Lung (tissue), 11 donors: ENCODE measurements at regions not wholly inside any gene's neighbourhood (a gene's known extent, or its start where the extent isn't known, plus 50 kb on each side); places are given as distances from the start of the nearest gene placed in this dataset.

Experiments used
- ATAC-seq: fragments of 200-7000 bp; cut with Tn5 transposase; one replicate; pipeline ENCODE4 v1.9.1; 2020; ENCODE audit warnings: moderate number of reproducible peaks; ENCODE audit not compliant: insufficient read depth, low FRiP score
- DNase-seq, 3 donors: peaks; one replicate each; pipeline ENCODE4 v3.0.0-alpha.2; 2013 to 2017
- H3K27ac ChIP-seq, 2 donors: one replicate each; pipeline ENCODE4 v1.5.1; 2013; ENCODE audit warnings: mild to moderate bottlenecking in 2 of 2, moderate library complexity in 2 of 2, control low read depth in 1 of 2, inconsistent platforms in 1 of 2, low read depth in 1 of 2, low read length in 1 of 2
- H3K27me3 ChIP-seq, 3 donors: one replicate each; pipeline ENCODE4 v1.5.1; 2013; ENCODE audit warnings: low read length in 2 of 3; ENCODE audit not compliant: control insufficient read depth in 3 of 3, insufficient read depth in 3 of 3
- H3K36me3 ChIP-seq, 4 donors: one replicate each; pipeline ENCODE4 v1.5.1; 2013; ENCODE audit warnings: low read length in 4 of 4, mild to moderate bottlenecking in 1 of 4, moderate library complexity in 1 of 4; ENCODE audit not compliant: control insufficient read depth in 4 of 4, insufficient read depth in 4 of 4
- H3K4me1 ChIP-seq, 5 donors: one replicate each; pipeline ENCODE4 v1.5.1; 2013; ENCODE audit warnings: low read length in 5 of 5, mild to moderate bottlenecking in 2 of 5, moderate library complexity in 1 of 5; ENCODE audit not compliant: control insufficient read depth in 5 of 5, insufficient read depth in 5 of 5
- H3K4me3 ChIP-seq: one replicate; pipeline ENCODE4 v1.5.1; 2013; ENCODE audit warnings: mild to moderate bottlenecking, control low read depth, moderate library complexity
- H3K9ac ChIP-seq, 2 donors: one replicate each; pipeline ENCODE4 v1.5.1; 2013; ENCODE audit warnings: low read length in 2 of 2, control low read depth in 1 of 2; ENCODE audit not compliant: insufficient read depth in 1 of 2
- H3K9me3 ChIP-seq, 4 donors: one replicate each; pipeline ENCODE4 v1.5.1; 2013; ENCODE audit warnings: low read length in 3 of 4, mild to moderate bottlenecking in 1 of 4, moderate library complexity in 1 of 4; ENCODE audit not compliant: control insufficient read depth in 4 of 4, insufficient read depth in 3 of 4
- CTCF ChIP-seq: IDR thresholded peaks from 2 replicates; pipeline ENCODE4 v1.5.1; 2012; ENCODE audit warnings: mild to moderate bottlenecking; ENCODE audit errors: control extremely low read depth, extremely low read depth
- WGBS, 2 donors: extraction: QIAGEN DNeasy Blood & Tissue Kit; methylation state at CpG; one replicate each; pipeline ENCODE4 v1.1.7; 2013; 5-methylcytosine and 5-hydroxymethylcytosine counted together
- donor health status: control.
- donor health status: control.
- donor health status: Bipolar disorder and iron deficiency.
- donor health status: healthy.
- donor health status: DM: yes; HTN: yes; CAD: no.

- WGBS, 2 donors, result 80 to 97% methylated on average over 3 of the region's 3 CpGs
- H3K9ac ChIP-seq, result no peak overlapping the region
Measured at GRCh38 chr2:176584333-176584732, 315.1 kb downstream of the MTX2 start.

GRCh38 chr2:176585291-176585690 is 316.0 kb downstream of the MTX2 start:
- no peak for TF ChIP-seq CTCF
- H3K27me3 ChIP-seq, result no peaks in the 10 kb centered on the region
- DNase-seq (no peak), ATAC-seq (no peak)
- H3K9me3 ChIP-seq, result no peaks in the 10 kb centered on the region
- no peaks in the 10 kb centered on the region for H3K36me3 ChIP-seq
- H3K27ac ChIP-seq, result no peak overlapping the region
- H3K4me1 ChIP-seq, result peaks cover 0 to 9% (median 0%) of the 10 kb centered on the region in 5 donors
- WGBS, 2 donors, result 93% methylated on average over 1 of the region's 1 CpG
- H3K9ac ChIP-seq, result no peak overlapping the region
- no peak overlapping the region for H3K4me3 ChIP-seq

More at GRCh38 chr2:176584333-176584732, 315.1 kb downstream of the MTX2 start:
- no peak for TF ChIP-seq CTCF
- Histone ChIP-seq H3K27me3 (no peaks in the 10 kb centered on the region), H3K27ac (no peak overlapping the region), H3K4me3 (no peak overlapping the region), H3K36me3 (no peaks in the 10 kb centered on the region), H3K9me3 (no peaks in the 10 kb centered on the region), H3K4me1 (peaks cover 0 to 2% (median 0%) of the 10 kb centered on the region in 5 donors)
- DNase-seq (no peak), ATAC-seq (no peak)

- Histone ChIP-seq H3K4me3 (no peak overlapping the region), H3K27me3 (peaks cover 0 to 3% (median 0%) of the 10 kb centered on the region in 3 donors), H3K9me3 (no peaks in the 10 kb centered on the region), H3K36me3 (no peaks in the 10 kb centered on the region), H3K27ac (no peak overlapping the region), H3K4me1 (peaks cover 0 to 9% (median 0%) of the 10 kb centered on the region in 5 donors), H3K9ac (no peak overlapping the region)
- TF ChIP-seq CTCF, result no peak
- DNase-seq (no peak), ATAC-seq (no peak)
- WGBS, 2 donors, result 81 to 89% methylated on average over 2 of the region's 2 CpGs
Measured at GRCh38 chr2:176585791-176586190, 316.5 kb downstream of the MTX2 start.

- Histone ChIP-seq H3K27me3 (peaks cover 0 to 3% (median 3%) of the 10 kb centered on the region in 3 donors), H3K27ac (no peak overlapping the region), H3K9ac (no peak overlapping the region), H3K4me3 (no peak overlapping the region), H3K9me3 (no peaks in the 10 kb centered on the region), H3K36me3 (no peaks in the 10 kb centered on the region), H3K4me1 (peaks cover 0 to 12% (median 0%) of the 10 kb centered on the region in 5 donors)
- no peak for TF ChIP-seq CTCF
- no peak for DNase-seq
- 71 to 85% methylated on average over 7 of the region's 7 CpGs for WGBS, 2 donors
- ATAC-seq, result no peak
Measured at GRCh38 chr2:176589287-176589686, 320.0 kb downstream of the MTX2 start.
